HG03060 (cell line): ENCODE measurements at regions not wholly inside any gene's neighbourhood (a gene's known extent, or its start where the extent isn't known, plus 50 kb on each side); places are given as distances from the start of the nearest gene placed in this dataset.

Source experiments
- ATAC-seq: cut with Tn5 transposase; IDR thresholded peaks from one replicate; pipeline ENCODE4 v1.9.1; 2021; ENCODE audit warnings: low read depth, moderate number of reproducible peaks; ENCODE audit not compliant: unreplicated experiment

GRCh38 chr10:118940386-118940785, 89.1 kb upstream of the NANOS1 start:
- ATAC-seq, result no peak

GRCh38 chr10:118943253-118943652, 86.3 kb upstream of the NANOS1 start:
- ATAC-seq, result no peak

GRCh38 chr10:118944959-118945633, 84.4 kb upstream of the NANOS1 start:
- ATAC-seq, result no peak

- ATAC-seq, result no peak
Measured at GRCh38 chr10:118948786-118949185, 80.7 kb upstream of the NANOS1 start.

- no peak for ATAC-seq
Measured at GRCh38 chr10:118950190-118950680, 79.3 kb upstream of the NANOS1 start.

GRCh38 chr10:118950997-118951637, 78.4 kb upstream of the NANOS1 start:
- no peak for ATAC-seq

- ATAC-seq, result no peak
Measured at GRCh38 chr10:118952493-118953295, 76.8 kb upstream of the NANOS1 start.

- no peak for ATAC-seq
Measured at GRCh38 chr10:118953598-118954393, 75.7 kb upstream of the NANOS1 start.

GRCh38 chr10:118955531-118955930, 74.0 kb upstream of the NANOS1 start:
- no peak for ATAC-seq

GRCh38 chr10:118955951-118956801, 73.3 kb upstream of the NANOS1 start:
- no peak for ATAC-seq

- ATAC-seq, result no peak
Measured at GRCh38 chr10:118956802-118957442, 72.6 kb upstream of the NANOS1 start.

- ATAC-seq, result no peak
Measured at GRCh38 chr10:118957443-118957825, 72.1 kb upstream of the NANOS1 start.

GRCh38 chr10:118957966-118958365, 71.5 kb upstream of the NANOS1 start:
- ATAC-seq, result no peak

- ATAC-seq, result no peak
Measured at GRCh38 chr10:118958559-118958958, 71.0 kb upstream of the NANOS1 start.

- no peak for ATAC-seq
Measured at GRCh38 chr10:118958984-118959925, 70.3 kb upstream of the NANOS1 start.

- no peak for ATAC-seq
Measured at GRCh38 chr10:118960157-118961090, 69.1 kb upstream of the NANOS1 start.

- ATAC-seq, result no peak
Measured at GRCh38 chr10:118961436-118961835, 68.1 kb upstream of the NANOS1 start.
